MCF 10A (cell line): ENCODE measurements at regions not wholly inside any gene's neighbourhood (a gene's known extent, or its start where the extent isn't known, plus 50 kb on each side); places are given as distances from the start of the nearest gene placed in this dataset.
A peak's percentile ranks its signal among the peaks of the same experiment; 100 is the strongest.

Experiments
- BruUV-seq: library from RNA; stranded (reverse); fragments of 400-500 nt; replicated peaks from 2 replicates; lab custom pipeline; 2021; lab: Mats Ljungman, UMichigan
- CTCF ChIA-PET: fragments of 300-600 bp; sonication (Branson Sonifier 250); formaldehyde crosslinking; extraction: SDS; loops from one replicate; lab custom pipeline; 2021; ENCODE audit warnings: antibody characterized with exemption, inconsistent platforms; lab: Yijun Ruan, JAX
- POLR2A ChIA-PET: fragments of 300-600, 350-650 bp; sonication (Branson Sonifier 250); formaldehyde crosslinking; extraction: SDS; loops from one replicate; lab custom pipeline; 2020; ENCODE audit warnings: antibody characterized with exemption, inconsistent platforms; lab: Yijun Ruan, JAX
- DNase-seq: peaks from one replicate; pipeline ENCODE4 v3.0.0-alpha.2; 2018; ENCODE audit not compliant: unreplicated experiment
- H3K27ac Mint-ChIP-seq: one replicate; pipeline ENCODE4 v1.8.0; 2022; ENCODE audit warnings: mild to moderate bottlenecking, low read depth, mixed read lengths; ENCODE audit not compliant: unreplicated experiment
- H3K27me3 Mint-ChIP-seq: one replicate; pipeline ENCODE4 v1.8.0; 2022; ENCODE audit warnings: mixed read lengths; ENCODE audit not compliant: insufficient read depth, unreplicated experiment
- H3K36me3 Mint-ChIP-seq: one replicate; pipeline ENCODE4 v1.8.0; 2022; ENCODE audit warnings: mild to moderate bottlenecking, moderate library complexity, mixed read lengths; ENCODE audit not compliant: insufficient read depth, unreplicated experiment
- H3K4me1 Mint-ChIP-seq: one replicate; pipeline ENCODE4 v1.8.0; 2022; ENCODE audit warnings: mixed read lengths; ENCODE audit not compliant: insufficient read depth, unreplicated experiment
- H3K4me3 Mint-ChIP-seq: one replicate; pipeline ENCODE4 v1.8.0; 2022; ENCODE audit warnings: mild to moderate bottlenecking, moderate library complexity, mixed read lengths; ENCODE audit not compliant: unreplicated experiment
- H3K9me3 Mint-ChIP-seq: one replicate; pipeline ENCODE4 v1.8.0; 2022; ENCODE audit warnings: mixed read lengths; ENCODE audit not compliant: unreplicated experiment
- intact Hi-C: fragments of 100-400 bp; cut with micrococcal nuclease; formaldehyde crosslinking; loops from 2 replicates; pipeline ENCODE4 v1.14.1; 2022
- TF ChIP-seq, protein P1 (sequence below): fragments of 200-600 bp; IDR thresholded peaks from one replicate; pipeline ENCODE4 v1.8.0; 2022; ENCODE audit warnings: antibody characterized with exemption, mild to moderate bottlenecking; ENCODE audit not compliant: unreplicated experiment

DNA sequence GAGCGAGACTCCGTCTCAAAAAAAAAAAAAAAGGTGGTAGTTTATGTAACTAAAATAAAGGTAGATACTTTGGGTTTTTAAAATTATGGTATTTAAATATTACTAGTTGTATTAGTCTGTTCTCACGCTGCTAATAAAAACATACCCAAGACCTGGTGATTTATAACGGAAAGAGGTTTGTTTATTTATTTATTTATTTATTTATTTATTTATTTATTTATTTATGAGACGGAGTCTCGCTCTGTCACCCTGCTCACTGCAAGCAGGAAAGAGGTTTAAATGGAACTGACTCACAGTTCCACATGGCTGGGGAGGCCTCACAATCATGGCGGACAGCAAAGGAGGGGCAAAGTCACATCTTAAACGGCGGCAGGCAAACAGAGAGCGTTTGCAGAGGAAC is 196.0 kb downstream of the CALCRL start:
- H3K27ac Mint-ChIP-seq = no peak overlapping the region

DNA sequence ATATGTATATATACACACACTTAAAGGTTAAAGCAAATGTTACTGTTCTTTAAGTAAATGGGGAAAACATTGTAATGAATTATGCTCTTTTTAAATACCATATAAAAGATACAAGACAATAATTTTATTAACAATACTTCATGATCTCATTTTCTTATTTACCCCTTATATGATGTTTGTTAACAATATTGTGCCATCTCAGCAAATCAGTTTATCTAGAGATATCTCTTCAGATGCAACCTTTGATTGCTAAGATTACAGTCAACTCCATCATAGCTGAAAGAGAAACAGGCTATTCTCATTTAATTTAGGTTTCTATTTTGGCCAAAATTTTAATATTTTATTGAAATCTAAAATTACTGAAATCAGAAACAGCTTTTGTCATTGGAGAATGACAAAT is 197.9 kb downstream of the CALCRL start:
- no peak for DNase-seq
- intact Hi-C loops = no loop called here
- Mint-ChIP-seq H3K9me3 (no peaks in the 10 kb centered on the region), H3K4me3 (no peak overlapping the region), H3K27ac (no peak overlapping the region), H3K27me3 (no peaks in the 10 kb centered on the region), H3K36me3 (no peaks in the 10 kb centered on the region), H3K4me1 (no peaks in the 10 kb centered on the region)
- ChIA-PET CTCF (no interaction called here), POLR2A (no interaction called here)
- BruUV-seq = no TSS peak
- TF ChIP-seq, protein P1, sequence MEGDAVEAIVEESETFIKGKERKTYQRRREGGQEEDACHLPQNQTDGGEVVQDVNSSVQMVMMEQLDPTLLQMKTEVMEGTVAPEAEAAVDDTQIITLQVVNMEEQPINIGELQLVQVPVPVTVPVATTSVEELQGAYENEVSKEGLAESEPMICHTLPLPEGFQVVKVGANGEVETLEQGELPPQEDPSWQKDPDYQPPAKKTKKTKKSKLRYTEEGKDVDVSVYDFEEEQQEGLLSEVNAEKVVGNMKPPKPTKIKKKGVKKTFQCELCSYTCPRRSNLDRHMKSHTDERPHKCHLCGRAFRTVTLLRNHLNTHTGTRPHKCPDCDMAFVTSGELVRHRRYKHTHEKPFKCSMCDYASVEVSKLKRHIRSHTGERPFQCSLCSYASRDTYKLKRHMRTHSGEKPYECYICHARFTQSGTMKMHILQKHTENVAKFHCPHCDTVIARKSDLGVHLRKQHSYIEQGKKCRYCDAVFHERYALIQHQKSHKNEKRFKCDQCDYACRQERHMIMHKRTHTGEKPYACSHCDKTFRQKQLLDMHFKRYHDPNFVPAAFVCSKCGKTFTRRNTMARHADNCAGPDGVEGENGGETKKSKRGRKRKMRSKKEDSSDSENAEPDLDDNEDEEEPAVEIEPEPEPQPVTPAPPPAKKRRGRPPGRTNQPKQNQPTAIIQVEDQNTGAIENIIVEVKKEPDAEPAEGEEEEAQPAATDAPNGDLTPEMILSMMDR = no peak

More for the DNA sequence above, 196.0 kb downstream of the CALCRL start:
- Mint-ChIP-seq H3K4me1 (no peaks in the 10 kb centered on the region), H3K4me3 (no peak overlapping the region), H3K36me3 (no peaks in the 10 kb centered on the region), H3K27me3 (no peaks in the 10 kb centered on the region), H3K9me3 (no peaks in the 10 kb centered on the region)
- ChIA-PET POLR2A (no interaction called here), CTCF (interaction anchor here (0.6 kb wide), 1 partner anchor 459 kb away, joined by 3 read pairs; no protein-coding TSS in a partner anchor)
- TF ChIP-seq, protein P1 = no peak
- no TSS peak for BruUV-seq
- intact Hi-C loops = no loop called here
- no peak for DNase-seq

DNA sequence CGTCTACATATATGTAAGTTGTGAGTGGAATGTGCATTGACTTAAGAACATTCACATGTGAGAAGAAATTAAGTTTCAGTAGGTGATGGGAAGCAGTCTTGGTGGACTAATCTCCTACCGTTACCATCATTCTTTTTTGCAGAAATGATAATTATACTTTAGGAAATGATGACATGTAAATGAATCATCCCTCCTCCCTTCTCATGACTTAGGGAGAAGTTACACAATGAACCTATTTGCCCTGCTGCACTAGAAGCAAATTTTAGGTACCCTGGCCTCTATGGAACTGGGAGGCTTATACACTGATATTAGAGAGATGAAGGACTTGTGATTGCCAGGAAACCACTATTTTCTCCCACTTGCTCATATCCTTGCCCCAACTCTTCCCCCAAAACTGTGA is 214.2 kb downstream of the CALCRL start:
- BruUV-seq = no TSS peak
- no peaks in the 10 kb centered on the region for H3K4me1 Mint-ChIP-seq
- H3K9me3 Mint-ChIP-seq = no peaks in the 10 kb centered on the region
- CTCF ChIA-PET = no interaction called here
- H3K36me3 Mint-ChIP-seq = no peaks in the 10 kb centered on the region
- no peak overlapping the region for H3K27ac Mint-ChIP-seq
- no peak overlapping the region for H3K4me3 Mint-ChIP-seq
- DNase-seq = peak; percentile 28
- TF ChIP-seq, protein P1 = no peak
- intact Hi-C loops = no loop called here
- POLR2A ChIA-PET = interaction anchor here (0.6 kb wide), 1 partner anchor 1632 kb away, joined by 3 read pairs; no protein-coding TSS in a partner anchor
- no peaks in the 10 kb centered on the region for H3K27me3 Mint-ChIP-seq

DNA sequence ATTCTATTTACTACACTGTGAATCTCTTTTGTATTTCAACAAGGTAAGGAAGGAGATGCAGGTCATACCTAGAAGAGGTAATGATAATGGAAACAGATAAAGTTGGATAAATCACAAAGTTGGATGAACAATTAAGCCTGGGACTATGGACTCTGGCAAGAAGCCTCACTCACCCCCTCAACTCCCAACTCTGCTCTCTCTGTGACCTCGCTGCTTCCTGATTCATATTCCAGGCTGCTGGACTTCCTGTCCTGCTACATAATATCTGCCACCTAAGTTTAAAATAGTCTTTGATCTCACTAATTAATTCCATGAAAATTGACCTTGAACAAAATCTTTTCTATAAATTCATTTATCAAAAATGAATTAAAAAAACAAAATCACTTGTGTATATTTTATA is 215.3 kb downstream of the CALCRL start:
- Mint-ChIP-seq H3K27me3 (no peaks in the 10 kb centered on the region), H3K27ac (no peak overlapping the region), H3K4me1 (no peaks in the 10 kb centered on the region), H3K4me3 (no peak overlapping the region), H3K36me3 (no peaks in the 10 kb centered on the region), H3K9me3 (no peaks in the 10 kb centered on the region)
- no peak for DNase-seq
- TF ChIP-seq, protein P1 = no peak
- intact Hi-C loops = no loop called here
- ChIA-PET CTCF (no interaction called here), POLR2A (no interaction called here)
- BruUV-seq = no TSS peak
